ENCODE measurements at regions not wholly inside any gene's neighbourhood (a gene's known extent, or its start where the extent isn't known, plus 50 kb on each side); places are given as distances from the start of the nearest gene placed in this dataset.
A peak's percentile ranks its signal among the peaks of the same experiment; 100 is the strongest.
"Not testable (repeated sequence)": the region's sequence is repeated elsewhere in the genome, so short reads cannot be mapped to it uniquely, and the experiment has no call there.

GRCh38 chr3:75248974-75249373 is 415.2 kb upstream of the FRG2C start:
- no peak for DNase-seq

GRCh38 chr3:75254685-75255084 is 409.4 kb upstream of the FRG2C start:
- DNase-seq, result no peak

- peak; percentile 9 for DNase-seq
Measured at GRCh38 chr3:75258825-75259683, 405.1 kb upstream of the FRG2C start.

GRCh38 chr3:75260975-75261374 is 403.2 kb upstream of the FRG2C start:
- DNase-seq, result not testable (repeated sequence)

- no peak for DNase-seq
Measured at GRCh38 chr3:75262661-75263060, 401.5 kb upstream of the FRG2C start.

DNA sequence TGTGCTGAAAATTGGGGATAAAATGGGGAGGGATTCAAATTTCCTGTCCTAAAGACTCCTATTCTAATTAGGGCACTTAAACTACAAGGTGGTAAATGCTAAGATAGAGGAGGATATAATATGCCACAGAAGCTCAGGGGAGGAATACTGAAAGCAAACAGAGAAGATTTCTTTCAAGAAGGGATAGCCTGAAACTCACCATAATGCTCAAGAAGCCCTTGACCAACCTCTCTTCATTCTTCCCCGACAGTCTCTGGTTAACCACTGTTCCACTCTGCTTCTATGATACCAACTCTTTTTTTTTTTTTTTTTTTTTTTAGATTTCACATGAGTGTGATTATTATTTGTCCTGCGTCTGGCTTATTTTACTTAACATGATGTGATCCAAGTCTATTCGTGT is 398.2 kb upstream of the FRG2C start:
- DNase-seq, result no peak

GRCh38 chr3:75268576-75268975 is 395.6 kb upstream of the FRG2C start:
- not testable (repeated sequence) for DNase-seq

- DNase-seq, result not testable (repeated sequence)
Measured at GRCh38 chr3:75272237-75272636, 391.9 kb upstream of the FRG2C start.

DNA sequence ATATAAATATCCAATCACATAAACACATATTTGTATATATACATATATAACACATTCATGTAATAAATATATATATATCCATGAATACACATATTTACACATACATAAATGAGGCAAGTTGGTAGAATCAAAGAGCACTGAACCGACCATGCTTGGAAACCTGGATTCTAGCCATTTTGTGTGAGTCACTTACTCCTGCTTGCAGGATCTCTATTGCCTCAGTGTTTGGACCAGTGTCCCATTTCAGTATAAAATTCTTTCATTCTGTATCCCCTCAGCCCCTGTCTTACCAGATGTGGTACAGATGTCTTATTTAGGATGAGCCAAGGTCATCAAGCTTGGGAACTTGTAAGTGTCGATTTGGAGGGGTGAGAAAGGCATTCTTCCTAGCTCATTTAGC is 391.4 kb upstream of the FRG2C start:
- peak; percentile 73 for DNase-seq

GRCh38 chr3:75285531-75286148 is 378.5 kb upstream of the FRG2C start:
- peak; percentile 88 for DNase-seq

DNA sequence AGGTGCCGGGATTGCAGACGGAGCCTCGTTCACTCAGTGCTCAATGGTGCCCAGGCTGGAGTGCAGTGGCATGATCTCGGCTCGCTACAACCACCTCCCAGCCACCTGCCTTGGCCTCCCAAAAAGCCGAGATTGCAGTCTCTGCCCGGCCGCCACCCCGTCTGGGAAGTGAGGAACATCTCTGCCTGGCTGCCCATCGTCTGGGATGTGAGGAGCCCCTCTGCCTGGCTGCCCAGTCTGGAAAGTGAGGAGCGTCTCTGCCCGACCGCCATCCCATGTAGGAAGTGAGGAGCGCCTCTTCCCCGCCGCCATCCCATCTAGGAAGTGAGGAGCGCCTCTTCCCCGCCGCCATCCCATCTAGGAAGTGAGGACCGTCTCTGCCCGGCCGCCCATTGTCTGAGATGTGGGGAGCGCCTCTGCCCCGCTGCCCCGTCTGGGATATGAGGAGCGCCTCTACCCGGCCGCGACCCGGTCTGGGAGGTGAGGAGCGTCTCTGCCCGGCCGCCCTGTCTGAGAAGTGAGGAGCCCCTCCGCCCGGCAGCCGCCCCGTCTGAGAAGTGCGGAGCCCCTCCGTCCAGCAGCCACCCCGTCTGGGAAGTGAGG is 375.1 kb upstream of the FRG2C start:
- DNase-seq, result not testable (repeated sequence)

GRCh38 chr3:75294124-75294523 is 370.0 kb upstream of the FRG2C start:
- DNase-seq, result peak; percentile 28

DNA sequence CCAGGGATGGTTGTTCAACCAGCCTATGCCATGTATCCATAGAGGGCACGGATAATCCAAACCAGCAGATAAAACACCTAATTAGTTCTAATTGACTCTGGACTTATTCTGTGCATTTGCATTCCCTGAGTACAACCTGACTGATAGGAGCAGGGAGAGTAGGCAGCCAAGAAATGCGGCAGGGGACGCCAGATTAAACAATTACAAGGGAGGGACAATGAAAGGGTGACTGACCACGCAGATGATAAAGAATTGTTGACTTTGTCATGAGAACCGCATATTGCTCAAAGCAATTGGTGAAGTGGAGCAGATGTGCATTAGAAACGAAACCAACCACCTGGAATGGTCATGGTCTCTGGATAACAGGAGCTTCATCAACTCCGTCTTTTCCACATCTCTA is 369.1 kb upstream of the FRG2C start:
- no peak for DNase-seq

DNA sequence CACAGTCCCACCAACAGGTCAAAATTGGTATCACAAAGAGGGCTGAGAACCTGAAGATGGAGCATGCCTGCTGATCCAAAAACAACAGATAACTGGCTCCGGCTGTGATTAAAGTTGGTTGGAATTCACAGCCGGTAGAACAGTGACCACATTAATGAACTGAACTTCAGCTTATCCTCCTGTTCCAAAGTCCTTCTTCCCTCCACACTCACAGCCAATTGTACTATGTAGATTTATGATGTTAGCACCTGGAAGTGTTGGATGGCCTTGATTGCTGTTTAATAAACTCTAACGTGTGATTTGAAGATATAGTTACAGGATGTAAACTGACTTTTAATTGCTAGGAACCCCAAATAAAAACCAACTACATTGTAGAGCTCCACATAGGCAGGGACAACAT is 367.3 kb upstream of the FRG2C start:
- DNase-seq, result no peak

- no peak for DNase-seq
Measured at GRCh38 chr3:75300606-75301005, 363.5 kb upstream of the FRG2C start.

- not testable (repeated sequence) for DNase-seq
Measured at GRCh38 chr3:75301050-75301449, 363.1 kb upstream of the FRG2C start.

DNA sequence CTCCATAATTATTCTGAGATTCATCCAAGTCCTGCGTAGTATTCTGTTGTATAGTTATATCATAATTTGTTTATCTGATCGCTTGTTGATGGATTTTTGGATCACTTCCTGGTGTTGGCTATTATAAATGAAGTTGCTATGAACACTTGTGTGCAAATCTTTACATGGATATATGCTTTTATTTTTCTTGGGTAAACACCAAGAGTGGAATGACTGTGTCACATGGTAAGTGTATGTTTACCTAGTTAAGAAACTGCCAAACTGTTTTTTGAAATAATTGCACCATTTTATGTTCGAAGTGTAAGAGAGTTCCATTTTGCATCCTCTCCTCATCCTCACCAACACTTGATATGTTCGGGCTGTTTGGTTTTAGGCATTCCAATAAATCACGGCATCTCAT is 360.4 kb upstream of the FRG2C start:
- no peak for DNase-seq

DNA sequence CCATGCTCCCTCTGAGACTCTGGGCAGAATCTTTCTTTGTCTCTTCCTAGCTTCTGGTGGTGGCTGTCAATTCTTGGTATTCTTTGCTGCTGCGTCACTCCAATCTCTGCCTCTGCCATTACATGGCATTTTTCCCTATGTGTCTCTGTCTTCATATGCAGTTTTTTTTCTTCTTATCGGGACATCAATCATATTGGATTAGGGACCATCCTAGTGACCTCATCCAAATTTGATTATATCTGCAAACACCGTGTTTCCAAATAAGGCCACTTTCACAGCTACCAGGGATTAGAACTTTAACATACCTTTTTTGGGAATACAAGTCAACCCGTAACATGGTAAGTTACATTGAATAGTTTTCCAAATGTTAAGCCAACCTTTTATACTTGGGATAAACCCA is 358.2 kb upstream of the FRG2C start:
- no peak for DNase-seq

- not testable (repeated sequence) for DNase-seq
Measured at GRCh38 chr3:75311306-75311705, 352.8 kb upstream of the FRG2C start.

GRCh38 chr3:75312469-75312868 is 351.7 kb upstream of the FRG2C start:
- not testable (repeated sequence) for DNase-seq

- DNase-seq, result not testable (repeated sequence)
Measured at GRCh38 chr3:75319776-75320175, 344.4 kb upstream of the FRG2C start.

GRCh38 chr3:75320369-75320768 is 343.8 kb upstream of the FRG2C start:
- no peak for DNase-seq

DNA sequence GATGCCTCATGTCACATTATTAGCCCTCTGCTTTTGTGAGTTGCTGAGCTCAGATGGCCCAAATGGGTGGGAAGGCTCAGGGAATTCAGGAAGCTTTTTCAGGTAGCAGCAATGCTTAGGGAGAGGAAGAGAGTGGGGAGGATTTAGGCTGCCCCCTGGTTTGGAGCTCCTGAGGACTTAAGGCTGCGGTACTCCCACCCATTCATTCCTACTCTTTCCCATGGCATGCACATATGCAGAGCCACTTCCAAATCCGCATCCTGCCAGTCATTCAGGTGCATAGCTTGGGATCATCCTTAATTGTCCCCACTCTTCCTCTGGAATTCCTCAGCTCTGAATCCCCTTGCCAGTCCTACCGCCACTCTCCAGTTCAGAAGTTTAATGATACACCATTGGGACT is 343.1 kb upstream of the FRG2C start:
- DNase-seq, result no peak

GRCh38 chr3:75323936-75324335 is 340.2 kb upstream of the FRG2C start:
- DNase-seq, result not testable (repeated sequence)

All from fibroblast of skin of right quadriceps (primary cell).